Retina (tissue), 1 donor: ENCODE measurements at regions not wholly inside any gene's neighbourhood (a gene's known extent, or its start where the extent isn't known, plus 50 kb on each side); places are given as distances from the start of the nearest gene placed in this dataset.

Source experiments
- DNase-seq: peaks from one replicate; pipeline ENCODE4 v3.0.0-alpha.2; 2016

GRCh38 chr2:45138904-45139303 is 129.7 kb upstream of the SIX2 start:
- no peak for DNase-seq

- DNase-seq: no peak
Observed at GRCh38 chr2:45137966-45138695, 128.9 kb upstream of the SIX2 start.

- no peak for DNase-seq
Observed at GRCh38 chr2:45134726-45135125, 125.5 kb upstream of the SIX2 start.

GRCh38 chr2:45134014-45134413 is 124.8 kb upstream of the SIX2 start:
- DNase-seq: no peak

GRCh38 chr2:45132551-45132950 is 123.3 kb upstream of the SIX2 start:
- no peak for DNase-seq

GRCh38 chr2:45131587-45131986 is 122.3 kb upstream of the SIX2 start:
- DNase-seq: no peak

- DNase-seq: no peak
Observed at GRCh38 chr2:45130736-45131135, 121.5 kb upstream of the SIX2 start.

GRCh38 chr2:45128580-45128997 is 119.3 kb upstream of the SIX2 start:
- DNase-seq: no peak

GRCh38 chr2:45127891-45128290 is 118.6 kb upstream of the SIX2 start:
- DNase-seq: no peak

GRCh38 chr2:45127321-45127720 is 118.1 kb upstream of the SIX2 start:
- DNase-seq: no peak

- DNase-seq: no peak
Observed at GRCh38 chr2:45125232-45125631, 116.0 kb upstream of the SIX2 start.

- DNase-seq: no peak
Observed at GRCh38 chr2:45124456-45124855, 115.2 kb upstream of the SIX2 start.

- DNase-seq: no peak
Observed at GRCh38 chr2:45123521-45124191, 114.4 kb upstream of the SIX2 start.

GRCh38 chr2:45123065-45123464 is 113.8 kb upstream of the SIX2 start:
- no peak for DNase-seq

GRCh38 chr2:45121236-45121927 is 112.1 kb upstream of the SIX2 start:
- no peak for DNase-seq

- no peak for DNase-seq
Observed at GRCh38 chr2:45120546-45120945, 111.3 kb upstream of the SIX2 start.

GRCh38 chr2:45119855-45120254 is 110.6 kb upstream of the SIX2 start:
- no peak for DNase-seq

GRCh38 chr2:45119038-45119437 is 109.8 kb upstream of the SIX2 start:
- no peak for DNase-seq

- peak; percentile 2 for DNase-seq
Observed at GRCh38 chr2:45117383-45117782, 108.1 kb upstream of the SIX2 start.

GRCh38 chr2:45115181-45115580 is 105.9 kb upstream of the SIX2 start:
- no peak for DNase-seq

- no peak for DNase-seq
Observed at GRCh38 chr2:45114221-45114955, 105.1 kb upstream of the SIX2 start.

- no peak for DNase-seq
Observed at GRCh38 chr2:45112750-45113149, 103.5 kb upstream of the SIX2 start.

GRCh38 chr2:45105050-45105582 is 95.9 kb upstream of the SIX2 start:
- no peak for DNase-seq
